H9 (cell line): ENCODE measurements at regions not wholly inside any gene's neighbourhood (a gene's known extent, or its start where the extent isn't known, plus 50 kb on each side); places are given as distances from the start of the nearest gene placed in this dataset.

ENCODE experiments used
- DNase-seq: peaks from one replicate; pipeline ENCODE4 v3.0.0-alpha.2; 2017
- H2AFZ ChIP-seq: one replicate; pipeline ENCODE4 v1.6.1; 2013; ENCODE audit warnings: mild to moderate bottlenecking, low read length, control low read depth, moderate library complexity
- H2AK5ac ChIP-seq: 2 replicates; pipeline ENCODE4 v1.6.1; 2013; ENCODE audit warnings: low read length, control low read depth, mixed read lengths; ENCODE audit not compliant: insufficient read length
- H2BK120ac ChIP-seq: one replicate; pipeline ENCODE4 v1.6.1; 2013; ENCODE audit warnings: low read depth, mild to moderate bottlenecking, low read length, control low read depth, inconsistent platforms; ENCODE audit not compliant: poor library complexity, severe bottlenecking
- H2BK12ac ChIP-seq: 2 replicates; pipeline ENCODE4 v1.6.1; 2013; ENCODE audit warnings: low read length, control low read depth, mixed read lengths, low read depth; ENCODE audit not compliant: insufficient read length
- H2BK15ac ChIP-seq: 2 replicates; pipeline ENCODE4 v1.6.1; 2013; ENCODE audit warnings: low read depth, low read length, control low read depth
- H2BK20ac ChIP-seq: one replicate; pipeline ENCODE4 v1.6.1; 2013; ENCODE audit warnings: low read depth, mild to moderate bottlenecking, low read length, control low read depth, inconsistent platforms; ENCODE audit not compliant: poor library complexity, severe bottlenecking
- H2BK5ac ChIP-seq: 2 replicates; pipeline ENCODE4 v1.6.1; 2013; ENCODE audit warnings: low read length, control low read depth, mixed read lengths; ENCODE audit not compliant: insufficient read length
- H3K14ac ChIP-seq: 2 replicates; pipeline ENCODE4 v1.6.1; 2013; ENCODE audit warnings: low read length, control low read depth; ENCODE audit not compliant: insufficient read depth
- H3K18ac ChIP-seq: 2 replicates; pipeline ENCODE4 v1.6.1; 2013; ENCODE audit warnings: low read depth, mild to moderate bottlenecking, mixed read lengths, low read length, control low read depth; ENCODE audit not compliant: insufficient read length
- H3K23ac ChIP-seq: 2 replicates; pipeline ENCODE4 v1.6.1; 2013; ENCODE audit warnings: low read length, control low read depth, mixed read lengths, low read depth; ENCODE audit not compliant: insufficient read length
- H3K23me2 ChIP-seq: 2 replicates; pipeline ENCODE4 v1.6.1; 2013; ENCODE audit warnings: low read depth, mild to moderate bottlenecking, mixed read lengths, low read length, control low read depth; ENCODE audit not compliant: insufficient read length, poor library complexity, severe bottlenecking
- H3K27ac ChIP-seq: 2 replicates; pipeline ENCODE4 v1.5.1; 2013; ENCODE audit warnings: low read length, control low read depth, mixed read lengths, low read depth; ENCODE audit not compliant: insufficient read length
- H3K27me3 ChIP-seq: 2 replicates; pipeline ENCODE4 v1.6.1; 2013; ENCODE audit warnings: low read length, control low read depth, inconsistent platforms; ENCODE audit not compliant: insufficient read depth
- H3K4ac ChIP-seq: 2 replicates; pipeline ENCODE4 v1.6.1; 2013; ENCODE audit warnings: low read depth, mild to moderate bottlenecking, control low read depth, inconsistent platforms, low read length, moderate library complexity
- H3K4me1 ChIP-seq: 2 replicates; pipeline ENCODE4 v1.6.1; 2013; ENCODE audit warnings: low read length, control low read depth, inconsistent platforms; ENCODE audit not compliant: insufficient read depth
- H3K4me2 ChIP-seq: 2 replicates; pipeline ENCODE4 v1.6.1; 2013; ENCODE audit warnings: low read length, control low read depth, mixed read lengths; ENCODE audit not compliant: insufficient read length, insufficient read depth
- H3K56ac ChIP-seq: 2 replicates; pipeline ENCODE4 v1.6.1; 2013; ENCODE audit warnings: low read depth, mild to moderate bottlenecking, mixed read lengths, low read length, control low read depth; ENCODE audit not compliant: insufficient read length
- H3K79me1 ChIP-seq: 2 replicates; pipeline ENCODE4 v1.6.1; 2013; ENCODE audit warnings: low read depth, mild to moderate bottlenecking, moderate library complexity, low read length, control low read depth, inconsistent platforms; ENCODE audit not compliant: insufficient read depth, poor library complexity, severe bottlenecking
- H3K79me2 ChIP-seq: 2 replicates; pipeline ENCODE4 v1.6.1; 2013; ENCODE audit warnings: low read length, control low read depth, inconsistent platforms; ENCODE audit not compliant: insufficient read depth
- H3K9ac ChIP-seq: 2 replicates; pipeline ENCODE4 v1.6.1; 2013; ENCODE audit warnings: low read length, control low read depth, mixed read lengths; ENCODE audit not compliant: insufficient read length; ENCODE audit errors: extremely low read depth
- H3K9me3 ChIP-seq: one replicate; pipeline ENCODE4 v1.6.1; 2013; ENCODE audit warnings: low read depth, low read length, inconsistent platforms; ENCODE audit not compliant: control insufficient read depth
- H3T11ph ChIP-seq: one replicate; pipeline ENCODE4 v1.6.1; 2013; ENCODE audit warnings: mild to moderate bottlenecking, low read length, control low read depth, inconsistent platforms
- H4K20me1 ChIP-seq: one replicate; pipeline ENCODE4 v1.6.1; 2013; ENCODE audit not compliant: control insufficient read depth, insufficient read length, insufficient read depth
- H4K5ac ChIP-seq: 2 replicates; pipeline ENCODE4 v1.6.1; 2013; ENCODE audit warnings: low read depth, mild to moderate bottlenecking, mixed read lengths, low read length, control low read depth; ENCODE audit not compliant: insufficient read length
- H4K8ac ChIP-seq: replicated peaks from 2 replicates; pipeline ENCODE4 v1.6.1; 2013; ENCODE audit warnings: low read length, control low read depth, mixed read lengths, low read depth; ENCODE audit not compliant: insufficient read length
- H4K91ac ChIP-seq: 2 replicates; pipeline ENCODE4 v1.6.1; 2013; ENCODE audit warnings: low read depth, mild to moderate bottlenecking, moderate library complexity, mixed read lengths, low read length, control low read depth; ENCODE audit not compliant: insufficient read length
- H3K27ac Mint-ChIP-seq, 3 experiments: 2 replicates in 2 of 3; 3 replicates in 1 of 3; pipeline ENCODE4 v1.8.0; 2020 to 2021; ENCODE audit warnings: mixed read lengths in 3 of 3, mild to moderate bottlenecking in 1 of 3, moderate library complexity in 1 of 3
- H3K27me3 Mint-ChIP-seq: 2 replicates; pipeline ENCODE4 v1.8.0; 2021; ENCODE audit warnings: low read depth, mild to moderate bottlenecking, moderate library complexity, mixed read lengths
- H3K36me3 Mint-ChIP-seq, 3 experiments: 2 replicates in 2 of 3; 3 replicates in 1 of 3; pipeline ENCODE4 v1.8.0; 2020 to 2021; ENCODE audit warnings: low read depth in 3 of 3, mixed read lengths in 3 of 3; ENCODE audit not compliant: insufficient read depth in 1 of 3
- H3K4me1 Mint-ChIP-seq, 2 experiments: 2 replicates each; pipeline ENCODE4 v1.8.0; 2020; ENCODE audit warnings: mixed read lengths in 2 of 2
- H3K4me3 Mint-ChIP-seq, 2 experiments: 2 replicates in 1 of 2; 3 replicates in 1 of 2; pipeline ENCODE4 v1.8.0; 2020 to 2021; ENCODE audit warnings: mild to moderate bottlenecking in 2 of 2, mixed read lengths in 2 of 2, moderate library complexity in 1 of 2
- H3K9me3 Mint-ChIP-seq, 2 experiments: 2 replicates in 1 of 2; 3 replicates in 1 of 2; pipeline ENCODE4 v1.8.0; 2020; ENCODE audit warnings: mild to moderate bottlenecking in 2 of 2, mixed read lengths in 2 of 2, moderate library complexity in 1 of 2
- CTCF ChIP-seq: fragments of 200-600 bp; sonication (generic); conservative IDR thresholded peaks from 3 replicates; pipeline ENCODE4 v1.8.0; 2021; ENCODE audit warnings: antibody characterized with exemption, mild to moderate bottlenecking
- WGBS: extraction: QIAGEN DNeasy Blood & Tissue Kit; methylation state at CpG from one replicate; pipeline ENCODE4 v1.1.7; 2013; ENCODE audit warnings: missing lambda C conversion rate, low lambda C conversion rate, mixed read lengths; ENCODE audit not compliant: insufficient read length; ENCODE audit errors: extremely low coverage; 5-methylcytosine and 5-hydroxymethylcytosine counted together

DNA sequence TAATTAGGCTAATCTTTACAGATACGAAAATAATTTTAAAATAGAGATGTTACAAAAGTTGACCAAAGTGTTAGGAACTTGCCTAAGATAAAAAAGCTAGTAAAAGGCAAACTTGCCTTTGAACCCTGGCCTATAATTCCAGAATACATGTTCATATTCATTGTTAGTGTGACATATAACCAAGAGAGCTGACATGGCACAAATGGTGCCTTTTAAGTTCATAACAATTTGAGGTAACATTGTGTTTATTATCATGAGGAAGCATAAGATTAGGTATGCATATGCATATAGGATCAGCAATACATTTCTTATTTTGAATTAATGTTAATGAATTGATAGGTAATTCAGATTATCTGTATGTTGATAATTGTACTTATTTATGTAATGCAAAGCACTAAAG, 1537.9 kb upstream of the PRR20A start:
- Mint-ChIP-seq H3K36me3 (peaks cover 2 to 14% (median 2%) of the 10 kb centered on the region in 3 experiments; a peak in 4 of 7 replicates), H3K4me3 (no peak overlapping the region), H3K27me3 (no peaks in the 10 kb centered on the region), H3K27ac (no peak overlapping the region), H3K4me1 (0 out of 4 replicates have a peak, but pooled peaks cover 0 to 3% of the 10 kb centered on the region in 2 experiments), H3K9me3 (peaks cover 0 to 2% of the 10 kb centered on the region in 2 experiments; a peak in 2 of 5 replicates)
- Histone ChIP-seq H2BK15ac (no peak overlapping the region), H2AK5ac (no peak overlapping the region), H3K56ac (no peak overlapping the region), H2AFZ (no peak overlapping the region), H3K14ac (no peak overlapping the region), H4K20me1 (no peaks in the 10 kb centered on the region), H2BK120ac (no peak overlapping the region), H3K9ac (no peak overlapping the region), H3K4me1 (no peaks in the 10 kb centered on the region), H3K27me3 (no peaks in the 10 kb centered on the region), H3K18ac (no peak overlapping the region), H4K8ac (no peak overlapping the region), H3K23me2 (no peaks in the 10 kb centered on the region), H3K4ac (no peak overlapping the region), H3K23ac (no peak overlapping the region), H4K5ac (no peak overlapping the region), H2BK12ac (no peak overlapping the region), H3K79me1 (no peaks in the 10 kb centered on the region), H4K91ac (no peak overlapping the region), H3K9me3 (no peaks in the 10 kb centered on the region), H2BK5ac (no peak overlapping the region), H3T11ph (no peak overlapping the region), H3K27ac (no peak overlapping the region), H2BK20ac (no peak overlapping the region), H3K79me2 (no peaks in the 10 kb centered on the region), H3K4me2 (no peak overlapping the region)
- no peak for DNase-seq
- no peak for TF ChIP-seq CTCF
- WGBS = no CpG with 5 or more reads among the region's 1 CpG
